ENCODE measurements at regions not wholly inside any gene's neighbourhood (a gene's known extent, or its start where the extent isn't known, plus 50 kb on each side); places are given as distances from the start of the nearest gene placed in this dataset.

DNA sequence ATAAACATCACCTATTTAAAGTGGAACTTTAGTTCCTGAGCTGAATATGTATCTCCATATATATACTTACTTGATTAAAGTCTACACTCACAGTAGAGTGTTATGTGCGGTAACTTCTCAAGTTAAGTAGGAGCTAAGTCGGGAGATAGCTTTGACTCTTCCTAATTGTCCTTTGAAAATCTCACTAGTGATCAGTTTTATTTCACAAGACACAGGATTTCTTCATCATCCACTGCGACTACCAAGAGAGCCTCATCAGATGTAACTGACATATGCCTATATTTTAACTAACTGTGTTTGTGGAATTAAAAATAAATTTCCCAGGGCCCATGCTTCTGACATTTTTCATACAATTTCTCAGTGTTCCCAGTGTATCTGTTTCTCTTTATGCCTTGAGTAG lies 1664.0 kb downstream of the EFNB2 start:
- H3K4me1 ChIP-seq (ENCODE audit: control insufficient read depth, low read length): no peaks in the 10 kb centered on the region
- H3K4me3 ChIP-seq (ENCODE audit: low read length): no peak overlapping the region
- H3K36me3 ChIP-seq (ENCODE audit: control insufficient read depth, low read length): no peaks in the 10 kb centered on the region

DNA sequence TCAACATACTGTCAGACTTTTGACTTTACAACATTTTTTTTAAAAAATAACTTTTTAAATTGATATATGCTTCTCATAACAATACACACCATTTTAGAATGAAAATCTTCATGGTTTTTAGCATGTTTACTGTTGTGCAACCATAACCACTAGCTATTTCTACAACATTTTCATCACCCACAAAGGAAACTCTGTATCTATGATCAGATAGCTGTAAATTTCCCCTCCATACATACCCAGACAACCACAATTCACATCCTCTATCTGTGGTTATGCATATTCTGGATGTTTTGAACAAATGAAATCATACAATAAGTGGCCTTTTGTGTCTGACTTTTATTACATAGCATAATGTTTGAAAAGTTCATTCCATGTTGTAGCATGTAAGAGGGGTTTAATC lies 1666.0 kb downstream of the EFNB2 start:
- Histone ChIP-seq H3K9me3 (ENCODE audit: control insufficient read depth, insufficient read depth, low read length) (no peaks in the 10 kb centered on the region), H3F3A (ENCODE audit: control insufficient read depth, insufficient read depth) (no peaks in the 10 kb centered on the region), H3K36me3 (ENCODE audit: control insufficient read depth, low read length) (no peaks in the 10 kb centered on the region), H3K4me3 (ENCODE audit: low read length) (no peak overlapping the region), H4K20me1 (ENCODE audit: control insufficient read depth, insufficient read depth, low read depth, low read length) (no peaks in the 10 kb centered on the region), H3K79me2 (ENCODE audit: control insufficient read depth, low read length) (no peaks in the 10 kb centered on the region), H3K4me2 (ENCODE audit: low read length) (no peak overlapping the region), H3K27ac (ENCODE audit: low read depth, low read length) (no peak overlapping the region), H3K4me1 (ENCODE audit: control insufficient read depth, low read length) (no peaks in the 10 kb centered on the region), H3K9me2 (replicated peaks; ENCODE audit: control insufficient read depth, low read length) (no peaks in the 10 kb centered on the region), H3K27me3 (ENCODE audit: control insufficient read depth, low read length) (no peaks in the 10 kb centered on the region)
- no peak for TF ChIP-seq EZH2phosphoT487 (IDR thresholded peaks at IDR 0.05; ENCODE audit: borderline replicate concordance, low read length)
- TF ChIP-seq, protein P1, sequence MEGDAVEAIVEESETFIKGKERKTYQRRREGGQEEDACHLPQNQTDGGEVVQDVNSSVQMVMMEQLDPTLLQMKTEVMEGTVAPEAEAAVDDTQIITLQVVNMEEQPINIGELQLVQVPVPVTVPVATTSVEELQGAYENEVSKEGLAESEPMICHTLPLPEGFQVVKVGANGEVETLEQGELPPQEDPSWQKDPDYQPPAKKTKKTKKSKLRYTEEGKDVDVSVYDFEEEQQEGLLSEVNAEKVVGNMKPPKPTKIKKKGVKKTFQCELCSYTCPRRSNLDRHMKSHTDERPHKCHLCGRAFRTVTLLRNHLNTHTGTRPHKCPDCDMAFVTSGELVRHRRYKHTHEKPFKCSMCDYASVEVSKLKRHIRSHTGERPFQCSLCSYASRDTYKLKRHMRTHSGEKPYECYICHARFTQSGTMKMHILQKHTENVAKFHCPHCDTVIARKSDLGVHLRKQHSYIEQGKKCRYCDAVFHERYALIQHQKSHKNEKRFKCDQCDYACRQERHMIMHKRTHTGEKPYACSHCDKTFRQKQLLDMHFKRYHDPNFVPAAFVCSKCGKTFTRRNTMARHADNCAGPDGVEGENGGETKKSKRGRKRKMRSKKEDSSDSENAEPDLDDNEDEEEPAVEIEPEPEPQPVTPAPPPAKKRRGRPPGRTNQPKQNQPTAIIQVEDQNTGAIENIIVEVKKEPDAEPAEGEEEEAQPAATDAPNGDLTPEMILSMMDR (IDR thresholded peaks at IDR 0.05; ENCODE audit: low read depth, low read length, poor library complexity, severe bottlenecking): no peak

More for the DNA sequence above, 1664.0 kb downstream of the EFNB2 start:
- Histone ChIP-seq H3K9me2 (replicated peaks; ENCODE audit: control insufficient read depth, low read length) (no peaks in the 10 kb centered on the region), H3F3A (ENCODE audit: control insufficient read depth, insufficient read depth) (no peaks in the 10 kb centered on the region), H3K27me3 (ENCODE audit: control insufficient read depth, low read length) (no peaks in the 10 kb centered on the region), H4K20me1 (ENCODE audit: control insufficient read depth, insufficient read depth, low read depth, low read length) (no peaks in the 10 kb centered on the region), H3K4me2 (ENCODE audit: low read length) (no peak overlapping the region), H3K9me3 (ENCODE audit: control insufficient read depth, insufficient read depth, low read length) (no peaks in the 10 kb centered on the region), H3K79me2 (ENCODE audit: control insufficient read depth, low read length) (no peaks in the 10 kb centered on the region), H3K27ac (ENCODE audit: low read depth, low read length) (no peak overlapping the region)
- no peak for TF ChIP-seq EZH2phosphoT487 (IDR thresholded peaks at IDR 0.05; ENCODE audit: borderline replicate concordance, low read length)
- TF ChIP-seq, protein P1 (IDR thresholded peaks at IDR 0.05; ENCODE audit: low read depth, low read length, poor library complexity, severe bottlenecking): no peak

DNA sequence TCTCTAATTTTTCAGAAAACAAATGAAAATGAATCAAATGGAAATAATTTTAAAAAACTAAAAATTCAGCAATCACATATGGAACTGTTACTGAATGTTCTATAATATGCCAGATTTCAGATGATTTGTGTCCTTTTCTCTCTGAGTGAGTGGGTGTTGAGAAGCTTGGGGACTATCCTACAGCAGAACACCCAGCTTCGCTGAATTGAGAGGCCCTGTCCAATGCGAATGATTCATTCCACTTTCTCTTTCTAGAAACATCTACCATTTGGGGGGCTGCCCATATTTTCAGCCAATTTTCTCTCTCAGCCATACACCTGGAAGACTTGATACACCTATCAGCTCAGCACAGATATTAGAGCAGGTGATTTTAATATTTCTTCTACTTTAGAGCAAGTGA lies 1666.7 kb downstream of the EFNB2 start:
- H3K36me3 ChIP-seq (ENCODE audit: control insufficient read depth, low read length): no peaks in the 10 kb centered on the region
- H3K9me2 ChIP-seq (replicated peaks; ENCODE audit: control insufficient read depth, low read length): no peaks in the 10 kb centered on the region
- no peaks in the 10 kb centered on the region for H3K27me3 ChIP-seq (ENCODE audit: control insufficient read depth, low read length)
- TF ChIP-seq EZH2phosphoT487 (IDR thresholded peaks at IDR 0.05; ENCODE audit: borderline replicate concordance, low read length): no peak
- TF ChIP-seq, protein P1 (IDR thresholded peaks at IDR 0.05; ENCODE audit: low read depth, low read length, poor library complexity, severe bottlenecking): no peak
- no peaks in the 10 kb centered on the region for H3F3A ChIP-seq (ENCODE audit: control insufficient read depth, insufficient read depth)
- no peak overlapping the region for H3K27ac ChIP-seq (ENCODE audit: low read depth, low read length)
- no peaks in the 10 kb centered on the region for H3K4me1 ChIP-seq (ENCODE audit: control insufficient read depth, low read length)
- no peak overlapping the region for H3K4me2 ChIP-seq (ENCODE audit: low read length)
- H4K20me1 ChIP-seq (ENCODE audit: control insufficient read depth, insufficient read depth, low read depth, low read length): no peaks in the 10 kb centered on the region
- H3K4me3 ChIP-seq (ENCODE audit: low read length): no peak overlapping the region
- H3K9me3 ChIP-seq (ENCODE audit: control insufficient read depth, insufficient read depth, low read length): no peaks in the 10 kb centered on the region
- no peaks in the 10 kb centered on the region for H3K79me2 ChIP-seq (ENCODE audit: control insufficient read depth, low read length)

DNA sequence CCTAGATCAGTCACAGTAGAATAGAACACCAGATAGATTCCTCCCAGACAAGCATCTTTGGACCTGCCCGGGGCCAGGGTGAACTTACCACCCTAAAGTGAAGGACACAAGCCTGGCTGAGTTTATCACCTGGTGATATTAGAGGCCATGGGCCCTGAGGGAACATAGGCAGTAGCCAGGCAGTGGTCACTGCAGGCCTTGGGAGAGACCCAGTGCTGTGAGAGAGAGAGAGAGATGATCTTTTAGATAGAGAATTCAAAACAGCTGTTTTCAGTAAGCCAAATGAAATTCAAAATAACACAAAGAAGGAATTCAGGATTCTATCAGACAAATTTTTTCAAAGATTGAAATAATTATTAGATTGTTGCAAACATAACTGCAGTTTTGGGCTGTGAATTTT lies 1679.9 kb downstream of the EFNB2 start:
- Histone ChIP-seq H3K4me2 (ENCODE audit: low read length) (no peak overlapping the region), H3F3A (ENCODE audit: control insufficient read depth, insufficient read depth) (no peaks in the 10 kb centered on the region), H3K79me2 (ENCODE audit: control insufficient read depth, low read length) (no peaks in the 10 kb centered on the region), H3K9me2 (replicated peaks; ENCODE audit: control insufficient read depth, low read length) (no peaks in the 10 kb centered on the region), H3K4me1 (ENCODE audit: control insufficient read depth, low read length) (no peaks in the 10 kb centered on the region), H3K9me3 (ENCODE audit: control insufficient read depth, insufficient read depth, low read length) (no peaks in the 10 kb centered on the region), H3K27me3 (ENCODE audit: control insufficient read depth, low read length) (no peaks in the 10 kb centered on the region), H3K4me3 (ENCODE audit: low read length) (no peak overlapping the region), H3K36me3 (ENCODE audit: control insufficient read depth, low read length) (no peaks in the 10 kb centered on the region), H4K20me1 (ENCODE audit: control insufficient read depth, insufficient read depth, low read depth, low read length) (no peaks in the 10 kb centered on the region), H3K27ac (ENCODE audit: low read depth, low read length) (no peak overlapping the region)
- no peak for TF ChIP-seq EZH2phosphoT487 (IDR thresholded peaks at IDR 0.05; ENCODE audit: borderline replicate concordance, low read length)
- TF ChIP-seq, protein P1 (IDR thresholded peaks at IDR 0.05; ENCODE audit: low read depth, low read length, poor library complexity, severe bottlenecking): no peak
